ENCODE measurements at regions not wholly inside any gene's neighbourhood (a gene's known extent, or its start where the extent isn't known, plus 50 kb on each side); places are given as distances from the start of the nearest gene placed in this dataset.

- DNase-seq, result no peak
- intact Hi-C loops (cut with micrococcal nuclease), result no loop called here
- no peaks in the 10 kb centered on the region for H3K36me3 ChIP-seq
- H3K27ac ChIP-seq (replicated peaks), result no peak overlapping the region
- H3K4me1 ChIP-seq, result no peaks in the 10 kb centered on the region
- H3K4me3 ChIP-seq, result no peak overlapping the region
- peaks cover 7% of the 10 kb centered on the region for H3K9me3 ChIP-seq (replicated peaks)
- TF ChIP-seq, protein P1, sequence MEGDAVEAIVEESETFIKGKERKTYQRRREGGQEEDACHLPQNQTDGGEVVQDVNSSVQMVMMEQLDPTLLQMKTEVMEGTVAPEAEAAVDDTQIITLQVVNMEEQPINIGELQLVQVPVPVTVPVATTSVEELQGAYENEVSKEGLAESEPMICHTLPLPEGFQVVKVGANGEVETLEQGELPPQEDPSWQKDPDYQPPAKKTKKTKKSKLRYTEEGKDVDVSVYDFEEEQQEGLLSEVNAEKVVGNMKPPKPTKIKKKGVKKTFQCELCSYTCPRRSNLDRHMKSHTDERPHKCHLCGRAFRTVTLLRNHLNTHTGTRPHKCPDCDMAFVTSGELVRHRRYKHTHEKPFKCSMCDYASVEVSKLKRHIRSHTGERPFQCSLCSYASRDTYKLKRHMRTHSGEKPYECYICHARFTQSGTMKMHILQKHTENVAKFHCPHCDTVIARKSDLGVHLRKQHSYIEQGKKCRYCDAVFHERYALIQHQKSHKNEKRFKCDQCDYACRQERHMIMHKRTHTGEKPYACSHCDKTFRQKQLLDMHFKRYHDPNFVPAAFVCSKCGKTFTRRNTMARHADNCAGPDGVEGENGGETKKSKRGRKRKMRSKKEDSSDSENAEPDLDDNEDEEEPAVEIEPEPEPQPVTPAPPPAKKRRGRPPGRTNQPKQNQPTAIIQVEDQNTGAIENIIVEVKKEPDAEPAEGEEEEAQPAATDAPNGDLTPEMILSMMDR (IDR thresholded peaks at IDR 0.05; ENCODE audit: borderline replicate concordance), result no peak
- H3K27me3 ChIP-seq (ENCODE audit: low read depth), result no peaks in the 10 kb centered on the region
These were observed 957.5 kb upstream of the NXPH2 start for GRCh38 chr2:139737659-139738058.

DNA sequence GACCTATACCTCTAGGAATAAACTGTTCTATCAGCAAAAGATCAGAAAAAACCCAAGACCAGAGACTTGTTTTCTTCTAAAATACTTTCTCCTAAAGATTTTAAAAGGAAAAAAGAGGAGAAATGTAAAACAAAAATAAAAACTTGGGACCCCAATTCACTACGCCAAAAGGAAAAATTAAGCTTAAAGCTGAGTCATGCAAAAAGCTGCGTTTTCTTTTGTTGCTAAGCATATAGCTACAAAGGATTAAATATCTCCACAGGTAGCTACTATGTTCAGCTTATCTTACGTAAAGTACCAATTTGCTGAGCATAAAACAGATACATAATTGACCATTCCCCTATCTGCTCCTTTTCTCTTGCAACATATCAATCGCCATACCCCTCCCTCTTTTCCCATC, 950.0 kb upstream of the NXPH2 start:
- no peak for DNase-seq
- no peak overlapping the region for H3K27ac ChIP-seq (replicated peaks)
- H3K4me3 ChIP-seq, result no peak overlapping the region
- no peaks in the 10 kb centered on the region for H3K4me1 ChIP-seq
- H3K36me3 ChIP-seq, result no peaks in the 10 kb centered on the region
- peaks cover 7% of the 10 kb centered on the region for H3K9me3 ChIP-seq (replicated peaks)
- H3K27me3 ChIP-seq (ENCODE audit: low read depth), result no peaks in the 10 kb centered on the region
- intact Hi-C loops (cut with micrococcal nuclease), result no loop called here
- TF ChIP-seq, protein P1 (IDR thresholded peaks at IDR 0.05; ENCODE audit: borderline replicate concordance), result no peak

DNA sequence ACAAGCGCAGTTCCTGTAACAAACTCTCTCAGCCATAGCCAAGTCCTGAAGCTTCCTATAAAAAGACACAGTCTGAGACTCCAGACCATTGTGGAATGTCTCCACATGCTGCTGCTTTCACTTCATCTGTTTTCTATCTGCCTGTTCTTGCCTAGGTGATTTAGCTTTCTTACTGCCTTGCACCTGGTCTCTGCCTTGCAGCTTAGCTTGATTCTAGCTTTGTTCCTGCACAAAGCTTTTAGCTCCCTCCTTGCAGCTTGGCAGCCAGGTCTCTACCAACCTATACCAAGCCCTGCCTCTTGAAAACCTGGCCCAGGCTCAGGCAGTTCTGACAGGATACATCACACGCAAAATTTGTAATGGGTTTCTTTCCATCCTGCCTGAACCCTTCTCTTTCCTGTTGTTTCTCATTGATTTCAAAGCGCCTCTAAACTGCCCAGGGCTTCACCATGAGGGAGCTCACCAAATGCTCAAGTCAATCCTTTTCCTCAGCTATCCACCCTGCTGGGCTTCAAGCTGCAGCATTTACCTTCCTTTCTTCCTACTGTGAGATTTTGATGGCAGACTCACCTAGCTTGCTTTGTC, 941.3 kb upstream of the NXPH2 start:
- no peak for DNase-seq
- intact Hi-C loops (cut with micrococcal nuclease), result no loop called here
- no peaks in the 10 kb centered on the region for H3K9me3 ChIP-seq (replicated peaks)
- H3K36me3 ChIP-seq, result no peaks in the 10 kb centered on the region
- no peaks in the 10 kb centered on the region for H3K4me1 ChIP-seq
- H3K27me3 ChIP-seq (ENCODE audit: low read depth), result no peaks in the 10 kb centered on the region
- TF ChIP-seq, protein P1 (IDR thresholded peaks at IDR 0.05; ENCODE audit: borderline replicate concordance), result no peak
- no peak overlapping the region for H3K4me3 ChIP-seq
- H3K27ac ChIP-seq (replicated peaks), result no peak overlapping the region

GRCh38 chr2:139720056-139720455, 939.9 kb upstream of the NXPH2 start:
- Histone ChIP-seq H3K4me1 (no peaks in the 10 kb centered on the region), H3K27ac (replicated peaks) (no peak overlapping the region), H3K27me3 (ENCODE audit: low read depth) (no peaks in the 10 kb centered on the region), H3K4me3 (no peak overlapping the region), H3K9me3 (replicated peaks) (peaks cover 3% of the 10 kb centered on the region), H3K36me3 (no peaks in the 10 kb centered on the region)
- DNase-seq, result no peak
- TF ChIP-seq, protein P1 (IDR thresholded peaks at IDR 0.05; ENCODE audit: borderline replicate concordance), result no peak
- intact Hi-C loops (cut with micrococcal nuclease), result no loop called here

DNA sequence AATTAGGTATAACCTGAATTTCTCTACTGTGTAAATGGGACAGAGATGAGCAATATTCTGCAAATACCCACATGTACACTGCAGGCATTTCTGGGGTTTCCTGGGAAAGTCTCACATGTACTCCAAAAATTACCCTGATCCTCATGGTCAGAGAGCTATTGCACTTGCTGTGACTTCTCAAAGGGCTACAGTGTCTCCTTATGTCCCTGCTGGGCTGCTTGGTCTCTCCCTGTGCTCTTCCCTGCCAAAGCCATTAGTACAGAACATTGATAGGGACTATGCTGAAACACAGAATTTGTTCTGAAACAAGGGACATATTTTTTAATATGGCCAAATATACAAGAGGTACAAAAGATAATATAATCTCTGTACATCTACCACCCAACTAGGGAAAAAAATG, 924.4 kb upstream of the NXPH2 start:
- DNase-seq, result no peak
- Histone ChIP-seq H3K4me3 (no peak overlapping the region), H3K4me1 (no peaks in the 10 kb centered on the region), H3K27me3 (ENCODE audit: low read depth) (no peaks in the 10 kb centered on the region), H3K36me3 (no peaks in the 10 kb centered on the region), H3K27ac (replicated peaks) (no peak overlapping the region), H3K9me3 (replicated peaks) (peaks cover 12% of the 10 kb centered on the region)
- intact Hi-C loops (cut with micrococcal nuclease), result no loop called here
- TF ChIP-seq, protein P1 (IDR thresholded peaks at IDR 0.05; ENCODE audit: borderline replicate concordance), result no peak
